H1 (cell line): ENCODE measurements at regions not wholly inside any gene's neighbourhood (a gene's known extent, or its start where the extent isn't known, plus 50 kb on each side); places are given as distances from the start of the nearest gene placed in this dataset.

ENCODE experiments used
- CTCF ChIA-PET: fragments of 300-600 bp; sonication (Branson Sonifier 250); formaldehyde crosslinking; loops from one replicate; lab custom pipeline; 2021; ENCODE audit not compliant: partially characterized antibody; lab: Charles Lee
- POLR2A ChIA-PET: fragments of 300-600 bp; sonication (Branson Sonifier 250); formaldehyde crosslinking; loops from one replicate; lab custom pipeline; 2021; ENCODE audit warnings: inconsistent platforms; ENCODE audit not compliant: partially characterized antibody; lab: Charles Lee
- DNase-seq, 2 experiments: peaks; one replicate each; pipeline versions ENCODE4 v3.0.0 to v3.0.0-alpha.2; 2010 to 2022; ENCODE audit warnings: low spot score in 2 of 2, low read depth in 1 of 2, mixed read lengths in 1 of 2
- FAIRE-seq: peaks from 2 replicates; lab custom pipeline; 2011; peaks lifted over from hg19 to GRCh38; lab: Jason Lieb, UNC
- H2AFZ ChIP-seq: 2 replicates; pipeline ENCODE4 v1.8.1; 2012; ENCODE audit warnings: low read length, inconsistent platforms
- H2AK5ac ChIP-seq: 2 replicates; pipeline ENCODE4 v1.6.1; 2013; ENCODE audit warnings: low read depth, low read length
- H2BK120ac ChIP-seq: replicated peaks from 2 replicates; pipeline ENCODE3; 2013; ENCODE audit warnings: low read depth, low read length, inconsistent platforms
- H2BK12ac ChIP-seq: 2 replicates; pipeline ENCODE4 v1.6.1; 2013; ENCODE audit warnings: low read depth, low read length
- H2BK15ac ChIP-seq: 2 replicates; pipeline ENCODE4 v1.6.1; 2013; ENCODE audit warnings: low read length
- H2BK20ac ChIP-seq: 2 replicates; pipeline ENCODE4 v1.6.1; 2013; ENCODE audit warnings: low read length
- H2BK5ac ChIP-seq: 2 replicates; pipeline ENCODE4 v1.6.1; 2013; ENCODE audit warnings: low read depth, low read length
- H3K14ac ChIP-seq: 2 replicates; pipeline ENCODE4 v1.6.1; 2013; ENCODE audit warnings: inconsistent platforms; ENCODE audit not compliant: insufficient read length
- H3K18ac ChIP-seq: 2 replicates; pipeline ENCODE4 v1.6.1; 2013; ENCODE audit warnings: low read length; ENCODE audit errors: extremely low read depth
- H3K23ac ChIP-seq: 2 replicates; pipeline ENCODE4 v1.6.1; 2013; ENCODE audit warnings: inconsistent platforms; ENCODE audit not compliant: insufficient read length
- H3K23me2 ChIP-seq: 2 replicates; pipeline ENCODE4 v1.6.1; 2013; ENCODE audit warnings: low read depth, low read length
- H3K27ac ChIP-seq: 2 replicates; pipeline ENCODE4 v1.6.1; 2011; ENCODE audit warnings: low read depth, low read length, inconsistent platforms
- H3K27me3 ChIP-seq, 4 experiments: replicated peaks in 1 of 4; 1 replicate in 1 of 4; 2 replicates in 3 of 4; pipeline versions ENCODE4 v1.6.1 to v1.8.1; 2011 to 2013; ENCODE audit warnings: low read length in 3 of 4, mild to moderate bottlenecking in 3 of 4, inconsistent platforms in 2 of 4, mixed read lengths in 2 of 4, moderate library complexity in 1 of 4; ENCODE audit not compliant: control insufficient read depth in 3 of 4, insufficient read depth in 3 of 4; ENCODE audit errors: extremely low read depth in 1 of 4
- H3K36me3 ChIP-seq, 4 experiments: 2 replicates each; pipeline versions ENCODE4 v1.6.1 to v1.8.1; 2011 to 2013; ENCODE audit warnings: mild to moderate bottlenecking in 4 of 4, low read length in 3 of 4, moderate library complexity in 2 of 4, control low read depth in 1 of 4, inconsistent platforms in 1 of 4; ENCODE audit not compliant: insufficient read depth in 4 of 4, control insufficient read depth in 2 of 4
- H3K4ac ChIP-seq: replicated peaks from 2 replicates; pipeline ENCODE3; 2013; ENCODE audit warnings: low read length, low read depth, mixed read lengths, inconsistent platforms; ENCODE audit not compliant: insufficient read length
- H3K4me1 ChIP-seq, 4 experiments: replicated peaks in 1 of 4; 1 replicate in 1 of 4; 2 replicates in 3 of 4; pipeline versions ENCODE4 v1.6.1 to v1.8.1; 2011 to 2013; ENCODE audit warnings: low read length in 3 of 4, inconsistent platforms in 2 of 4, mixed read lengths in 1 of 4; ENCODE audit not compliant: insufficient read depth in 4 of 4, control insufficient read depth in 3 of 4
- H3K4me2 ChIP-seq, 2 experiments: 2 replicates each; pipeline versions ENCODE4 v1.6.1 to v1.8.1; 2011 to 2013; ENCODE audit warnings: low read depth in 2 of 2, low read length in 2 of 2, control low read depth in 1 of 2, inconsistent platforms in 1 of 2, mild to moderate bottlenecking in 1 of 2; ENCODE audit not compliant: insufficient read depth in 1 of 2
- H3K4me3 ChIP-seq, 4 experiments: fragments of 200-600, 300-600 bp in 1 of 4; sonication (generic), shearing (Covaris generic), sonication (Bioruptor Twin) in 1 of 4; 2 replicates each; pipeline versions ENCODE4 v1.5.1 to v1.8.1; 2011 to 2016; ENCODE audit warnings: low read length in 4 of 4, low read depth in 3 of 4, control low read depth in 2 of 4, inconsistent platforms in 2 of 4, mild to moderate bottlenecking in 2 of 4, mixed read lengths in 1 of 4, moderate library complexity in 1 of 4; ENCODE audit not compliant: insufficient read depth in 2 of 4; ENCODE audit errors: extremely low read depth in 1 of 4
- H3K56ac ChIP-seq: replicated peaks from 2 replicates; pipeline ENCODE3; 2013; ENCODE audit warnings: low read depth, mild to moderate bottlenecking, mixed read lengths, low read length, inconsistent platforms; ENCODE audit not compliant: insufficient read length
- H3K79me1 ChIP-seq: 2 replicates; pipeline ENCODE4 v1.6.1; 2013; ENCODE audit warnings: low read depth, low read length, control low read depth
- H3K79me2 ChIP-seq, 2 experiments: 2 replicates each; pipeline versions ENCODE4 v1.6.1 to v1.8.1; 2012 to 2013; ENCODE audit warnings: low read length in 2 of 2, mild to moderate bottlenecking in 2 of 2, inconsistent platforms in 1 of 2; ENCODE audit not compliant: insufficient read depth in 2 of 2, control insufficient read depth in 1 of 2
- H3K9ac ChIP-seq, 4 experiments: replicated peaks in 1 of 4; 1 replicate in 1 of 4; 2 replicates in 3 of 4; pipeline versions ENCODE4 v1.6.1 to v1.8.1; 2011 to 2013; ENCODE audit warnings: low read depth in 3 of 4, low read length in 3 of 4, control low read depth in 2 of 4, mild to moderate bottlenecking in 2 of 4, moderate library complexity in 2 of 4, inconsistent platforms in 1 of 4; ENCODE audit errors: extremely low read depth in 1 of 4
- H3K9me3 ChIP-seq, 2 experiments: 2 replicates each; pipeline versions ENCODE4 v1.6.1 to v1.8.1; 2012 to 2013; ENCODE audit warnings: mild to moderate bottlenecking in 2 of 2, moderate library complexity in 2 of 2, control low read depth in 1 of 2, inconsistent platforms in 1 of 2, low read depth in 1 of 2, low read length in 1 of 2, mixed read lengths in 1 of 2; ENCODE audit not compliant: insufficient read depth in 2 of 2
- H4K20me1 ChIP-seq, 2 experiments: replicated peaks in 1 of 2; 2 replicates each; pipeline versions ENCODE3 to v1.8.1; 2011 to 2013; ENCODE audit warnings: inconsistent platforms in 2 of 2, low read length in 2 of 2, mild to moderate bottlenecking in 1 of 2; ENCODE audit not compliant: insufficient read depth in 2 of 2, control insufficient read depth in 1 of 2
- H4K5ac ChIP-seq: 2 replicates; pipeline ENCODE4 v1.6.1; 2013; ENCODE audit warnings: low read length, low read depth, mixed read lengths, inconsistent platforms; ENCODE audit not compliant: insufficient read length
- H4K8ac ChIP-seq: 2 replicates; pipeline ENCODE4 v1.8.0; 2013; ENCODE audit warnings: mild to moderate bottlenecking, moderate library complexity, low read length, inconsistent platforms; ENCODE audit not compliant: insufficient read depth; ENCODE audit errors: extremely low read depth
- H4K91ac ChIP-seq: replicated peaks from 2 replicates; pipeline ENCODE3; 2013; ENCODE audit warnings: low read length, mixed read lengths, inconsistent platforms; ENCODE audit not compliant: insufficient read length
- ATF2 ChIP-seq: IDR thresholded peaks from 2 replicates; pipeline ENCODE4 v1.6.1; 2012; ENCODE audit warnings: low read length, inconsistent platforms
- BCL11A ChIP-seq, 2 experiments: IDR thresholded peaks; one replicate each; pipeline ENCODE4 v1.6.1; 2011; ENCODE audit warnings: low read depth in 2 of 2, low read length in 2 of 2, mild to moderate bottlenecking in 2 of 2
- CBX8 ChIP-seq: fragments of 300-800, 300-1000 bp; sonication (generic); IDR thresholded peaks from 2 replicates; pipeline ENCODE4 v1.7.1; 2016; ENCODE audit warnings: low read depth, low read length, borderline replicate concordance
- CREB1 ChIP-seq: IDR thresholded peaks from 2 replicates; pipeline ENCODE4 v1.6.1; 2012; ENCODE audit warnings: inconsistent platforms
- GABPA ChIP-seq: IDR thresholded peaks from 2 replicates; pipeline ENCODE4 v1.6.1; 2011; ENCODE audit warnings: mild to moderate bottlenecking, low read length, moderate library complexity, borderline replicate concordance; ENCODE audit not compliant: insufficient read depth
- KDM5A ChIP-seq: fragments of 200-600 bp; IDR thresholded peaks from 2 replicates; pipeline ENCODE4 v1.7.1; 2012; ENCODE audit warnings: mild to moderate bottlenecking, low read length, inconsistent platforms, mixed read lengths
- RAD21 ChIP-seq, 2 experiments: IDR thresholded peaks in 1 of 2; conservative IDR thresholded peaks in 1 of 2; 2 replicates each; pipeline ENCODE4 v1.6.1; 2011; ENCODE audit warnings: low read depth in 2 of 2, low read length in 2 of 2, improper control_type of control experiment in 1 of 2, inconsistent platforms in 1 of 2, mild to moderate bottlenecking in 1 of 2, moderate library complexity in 1 of 2
- RBBP5 ChIP-seq: IDR thresholded peaks from 2 replicates; pipeline ENCODE4 v1.7.1; 2012; ENCODE audit warnings: low read depth, mild to moderate bottlenecking, inconsistent platforms, low read length, moderate library complexity, borderline replicate concordance
- RFX5 ChIP-seq: IDR thresholded peaks from 2 replicates; pipeline ENCODE4 v1.6.1; 2011; ENCODE audit warnings: low read depth, low read length, improper control_type of control experiment, borderline replicate concordance
- SP1 ChIP-seq: IDR thresholded peaks from 2 replicates; pipeline ENCODE4 v1.6.1; 2011; ENCODE audit warnings: low read depth, low read length
- SRF ChIP-seq: IDR thresholded peaks from 2 replicates; pipeline ENCODE4 v1.6.1; 2011; ENCODE audit warnings: mild to moderate bottlenecking, low read depth, low read length, moderate library complexity
- TBP ChIP-seq: IDR thresholded peaks from 2 replicates; pipeline ENCODE4 v1.6.1; 2011; ENCODE audit warnings: low read depth, low read length, improper control_type of control experiment
- TCF12 ChIP-seq: IDR thresholded peaks from 2 replicates; pipeline ENCODE4 v1.6.1; 2011; ENCODE audit warnings: low read depth, mild to moderate bottlenecking, low read length
- YY1 ChIP-seq: IDR thresholded peaks from 2 replicates; pipeline ENCODE4 v1.6.1; 2011; ENCODE audit warnings: low read depth, mild to moderate bottlenecking, low read length
- TF ChIP-seq, protein P1 (sequence below): IDR thresholded peaks from 2 replicates; pipeline ENCODE4 v1.6.1; 2012; ENCODE audit warnings: inconsistent platforms

DNA sequence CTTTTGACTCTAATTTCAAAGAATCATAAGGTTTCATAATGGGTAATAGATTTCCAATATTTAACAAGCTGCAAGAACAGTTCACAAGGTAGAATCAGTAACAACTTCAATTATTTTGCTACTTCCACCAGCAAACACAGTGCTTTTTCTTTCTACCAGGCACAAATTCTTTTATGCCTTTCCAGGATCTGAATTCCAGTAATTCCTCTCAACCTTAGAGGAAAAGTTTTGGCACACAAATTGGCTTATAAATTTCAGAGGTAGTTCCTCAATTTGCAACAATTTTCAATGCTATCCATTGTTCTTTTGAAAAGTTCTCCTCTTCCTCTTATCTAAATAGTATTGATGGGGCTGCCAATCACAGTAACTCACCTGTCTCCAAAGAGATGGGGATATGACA is 665.4 kb upstream of the PHF14 start:
- Histone ChIP-seq H3K4ac (no peak overlapping the region), H2AFZ (no peak overlapping the region), H2BK20ac (no peak overlapping the region)
- no peak for TF ChIP-seq SRF
- TF ChIP-seq, protein P1, sequence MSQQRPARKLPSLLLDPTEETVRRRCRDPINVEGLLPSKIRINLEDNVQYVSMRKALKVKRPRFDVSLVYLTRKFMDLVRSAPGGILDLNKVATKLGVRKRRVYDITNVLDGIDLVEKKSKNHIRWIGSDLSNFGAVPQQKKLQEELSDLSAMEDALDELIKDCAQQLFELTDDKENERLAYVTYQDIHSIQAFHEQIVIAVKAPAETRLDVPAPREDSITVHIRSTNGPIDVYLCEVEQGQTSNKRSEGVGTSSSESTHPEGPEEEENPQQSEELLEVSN = no peak
- no peak for TF ChIP-seq ATF2
- no peak for TF ChIP-seq RFX5
- no peak for TF ChIP-seq RAD21 (IDR thresholded peaks at IDR 0.05 in 1 of 2, conservative IDR thresholded peaks at IDR 0.05 in 1 of 2; ENCODE audit: low read depth in 2 of 2, low read length in 2 of 2)
- TF ChIP-seq BCL11A (IDR thresholded peaks at IDR 0.05; ENCODE audit: low read depth in 2 of 2, low read length in 2 of 2) = no peak
- TF ChIP-seq CREB1 = no peak
- TF ChIP-seq GABPA = no peak
- TF ChIP-seq SP1 = no peak
- no peak for TF ChIP-seq RBBP5
- TF ChIP-seq TBP = no peak
- TF ChIP-seq TCF12 = no peak
- no peak for TF ChIP-seq YY1
- no peak for TF ChIP-seq KDM5A
- TF ChIP-seq CBX8 = no peak

More for the DNA sequence above, 665.4 kb upstream of the PHF14 start:
- no peaks in the 10 kb centered on the region for H3K79me1 ChIP-seq
- DNase-seq = no peak
- no peak overlapping the region for H4K5ac ChIP-seq
- no peaks in the 10 kb centered on the region for H3K9me3 ChIP-seq
- no peak overlapping the region for H2BK5ac ChIP-seq
- H2BK120ac ChIP-seq = no peak overlapping the region
- ChIA-PET CTCF (no interaction called here), POLR2A (no interaction called here)
- H4K8ac ChIP-seq = no peak overlapping the region
- H2BK15ac ChIP-seq = no peak overlapping the region
- H3K36me3 ChIP-seq = no peaks in the 10 kb centered on the region
- H4K20me1 ChIP-seq = no peaks in the 10 kb centered on the region
- no peak overlapping the region for H3K27ac ChIP-seq
- no peak overlapping the region for H3K56ac ChIP-seq
- no peak overlapping the region for H4K91ac ChIP-seq
- no peaks in the 10 kb centered on the region for H3K27me3 ChIP-seq
- H3K18ac ChIP-seq = no peak overlapping the region
- H2AK5ac ChIP-seq = no peak overlapping the region
- no peaks in the 10 kb centered on the region for H3K4me1 ChIP-seq
- H3K9ac ChIP-seq = no peak overlapping the region
- no peak overlapping the region for H3K4me3 ChIP-seq
- H2BK12ac ChIP-seq = no peak overlapping the region
- no peak overlapping the region for H3K4me2 ChIP-seq
- no peak overlapping the region for H3K23ac ChIP-seq
- FAIRE-seq = no peak
- no peak overlapping the region for H3K14ac ChIP-seq
- H3K23me2 ChIP-seq = no peaks in the 10 kb centered on the region
- H3K79me2 ChIP-seq = no peaks in the 10 kb centered on the region
